Left ventricle myocardium inferior (tissue), 1 donor: ENCODE measurements at regions not wholly inside any gene's neighbourhood (a gene's known extent, or its start where the extent isn't known, plus 50 kb on each side); places are given as distances from the start of the nearest gene placed in this dataset.

Experiments
- DNase-seq: peaks from one replicate; pipeline ENCODE4 v3.0.0-alpha.2; 2020
- H3K27ac ChIP-seq: fragments of 200-600 bp; replicated peaks from 2 replicates; pipeline ENCODE4 v1.8.0; 2021
- H3K27me3 ChIP-seq: fragments of 200-600 bp; 2 replicates; pipeline ENCODE4 v1.8.0; 2021; ENCODE audit warnings: low read depth
- H3K36me3 ChIP-seq: fragments of 200-600 bp; 2 replicates; pipeline ENCODE4 v1.8.0; 2021
- H3K4me1 ChIP-seq: fragments of 200-600 bp; 2 replicates; pipeline ENCODE4 v1.8.0; 2021
- H3K4me3 ChIP-seq: fragments of 200-600 bp; 2 replicates; pipeline ENCODE4 v1.8.0; 2021; ENCODE audit warnings: mild to moderate bottlenecking, moderate library complexity
- H3K9me3 ChIP-seq: fragments of 200-600 bp; replicated peaks from 2 replicates; pipeline ENCODE4 v1.8.0; 2021
- intact Hi-C: fragments of 100-400 bp; cut with micrococcal nuclease; formaldehyde crosslinking; loops from one replicate; pipeline ENCODE4 v1.11.0; 2022
- TF ChIP-seq, protein P1 (sequence below): fragments of 200-600 bp; IDR thresholded peaks from 2 replicates; pipeline ENCODE4 v1.8.0; 2021; ENCODE audit warnings: antibody characterized with exemption, mild to moderate bottlenecking, borderline replicate concordance
- donor health status: DM: no; HTN: yes; CAD: no; lungs with severe emphysema.

DNA sequence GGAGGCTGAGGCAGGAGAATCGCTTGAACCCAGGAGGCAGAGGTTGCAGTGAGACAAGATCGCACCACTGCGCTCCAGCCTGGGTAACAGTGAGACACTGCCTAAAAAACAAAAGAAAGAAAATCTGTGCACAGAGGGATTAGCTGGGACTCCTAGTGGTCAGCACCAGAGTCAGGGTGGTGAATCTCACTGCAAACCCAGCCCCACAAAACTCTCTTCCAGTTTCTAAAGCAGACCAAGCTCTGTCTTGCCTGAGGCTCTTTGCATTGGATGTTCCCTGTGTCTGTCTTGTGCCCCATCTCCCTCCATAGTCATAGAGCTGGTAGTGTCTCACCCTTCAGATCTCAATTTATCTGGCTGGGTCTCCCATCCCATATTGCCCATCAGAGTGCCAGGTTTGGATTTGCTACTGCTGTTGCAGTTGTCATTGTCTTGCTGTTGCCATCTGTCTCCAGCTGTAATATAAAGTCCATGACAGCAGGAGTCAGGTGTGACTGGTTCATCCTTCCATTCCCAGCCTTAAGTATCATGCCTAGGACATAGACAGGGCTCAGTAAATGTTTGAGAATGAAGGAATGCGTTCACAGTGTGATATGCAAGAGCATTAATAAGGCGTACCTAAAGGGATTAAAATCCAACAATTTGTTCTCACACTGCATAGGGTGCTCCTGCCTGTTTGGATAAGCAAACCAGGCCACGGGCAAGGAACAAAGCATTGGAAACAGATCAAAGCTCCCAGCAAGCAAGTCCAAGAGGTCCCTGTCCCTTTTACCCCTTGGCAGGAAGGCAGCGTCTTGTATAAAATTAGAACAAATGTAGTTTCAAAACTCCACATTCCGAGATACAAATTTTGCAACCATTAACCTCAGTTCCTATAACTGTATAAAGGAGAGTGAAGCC is 614.6 kb upstream of the CDH5 start:
- H3K4me1 ChIP-seq = no peaks in the 10 kb centered on the region
- no peak overlapping the region for H3K4me3 ChIP-seq
- intact Hi-C loops = no loop called here
- H3K36me3 ChIP-seq = no peaks in the 10 kb centered on the region
- peaks cover 37% of the 10 kb centered on the region for H3K27me3 ChIP-seq
- TF ChIP-seq, protein P1, sequence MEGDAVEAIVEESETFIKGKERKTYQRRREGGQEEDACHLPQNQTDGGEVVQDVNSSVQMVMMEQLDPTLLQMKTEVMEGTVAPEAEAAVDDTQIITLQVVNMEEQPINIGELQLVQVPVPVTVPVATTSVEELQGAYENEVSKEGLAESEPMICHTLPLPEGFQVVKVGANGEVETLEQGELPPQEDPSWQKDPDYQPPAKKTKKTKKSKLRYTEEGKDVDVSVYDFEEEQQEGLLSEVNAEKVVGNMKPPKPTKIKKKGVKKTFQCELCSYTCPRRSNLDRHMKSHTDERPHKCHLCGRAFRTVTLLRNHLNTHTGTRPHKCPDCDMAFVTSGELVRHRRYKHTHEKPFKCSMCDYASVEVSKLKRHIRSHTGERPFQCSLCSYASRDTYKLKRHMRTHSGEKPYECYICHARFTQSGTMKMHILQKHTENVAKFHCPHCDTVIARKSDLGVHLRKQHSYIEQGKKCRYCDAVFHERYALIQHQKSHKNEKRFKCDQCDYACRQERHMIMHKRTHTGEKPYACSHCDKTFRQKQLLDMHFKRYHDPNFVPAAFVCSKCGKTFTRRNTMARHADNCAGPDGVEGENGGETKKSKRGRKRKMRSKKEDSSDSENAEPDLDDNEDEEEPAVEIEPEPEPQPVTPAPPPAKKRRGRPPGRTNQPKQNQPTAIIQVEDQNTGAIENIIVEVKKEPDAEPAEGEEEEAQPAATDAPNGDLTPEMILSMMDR = no peak
- H3K27ac ChIP-seq = no peak overlapping the region
- H3K9me3 ChIP-seq = no peaks in the 10 kb centered on the region
- no peak for DNase-seq

DNA sequence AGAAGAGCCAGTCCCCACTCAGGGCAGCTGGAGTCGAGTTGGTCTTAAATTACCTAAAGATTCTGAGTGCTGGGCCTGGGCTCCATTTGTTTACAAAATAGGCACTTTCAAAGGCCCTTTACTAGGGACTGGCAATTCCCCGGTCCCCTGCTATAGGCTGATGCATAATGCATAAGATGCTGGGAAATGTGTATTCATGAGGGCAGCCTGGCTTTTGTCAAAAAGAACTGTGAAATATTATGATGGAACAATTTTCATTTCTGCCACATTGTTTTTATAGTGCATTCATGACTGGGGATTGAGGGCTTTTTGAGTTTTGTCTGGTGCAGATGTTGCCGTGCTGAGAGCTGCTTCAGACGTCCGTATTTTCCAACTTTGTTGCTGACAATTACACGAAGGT is 617.0 kb upstream of the CDH5 start:
- intact Hi-C loops = no loop called here
- Histone ChIP-seq H3K4me3 (no peak overlapping the region), H3K9me3 (no peaks in the 10 kb centered on the region), H3K36me3 (no peaks in the 10 kb centered on the region), H3K4me1 (no peaks in the 10 kb centered on the region), H3K27me3 (peaks cover 35% of the 10 kb centered on the region), H3K27ac (no peak overlapping the region)
- TF ChIP-seq, protein P1 = no peak
- DNase-seq = no peak

DNA sequence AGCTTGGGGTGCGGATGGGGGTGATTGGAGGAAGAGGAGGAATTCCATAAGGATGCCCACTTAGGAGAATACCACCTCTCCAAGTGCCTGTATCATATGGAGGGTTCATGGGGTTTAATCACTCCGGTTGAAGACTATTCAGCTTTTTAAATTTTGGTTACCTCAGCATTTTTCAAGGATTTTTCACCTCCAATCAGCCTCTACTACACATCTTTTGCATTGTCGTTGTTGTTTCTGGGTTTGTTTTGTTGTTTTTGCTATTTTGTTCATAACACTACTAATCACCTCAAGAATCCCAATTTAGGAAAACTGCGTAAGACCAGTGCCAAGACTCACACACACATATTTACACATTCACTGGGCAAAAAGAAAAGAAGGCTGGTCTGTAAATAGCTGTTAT is 619.5 kb upstream of the CDH5 start:
- TF ChIP-seq, protein P1 = no peak
- DNase-seq = no peak
- intact Hi-C loops = no loop called here
- no peaks in the 10 kb centered on the region for H3K4me1 ChIP-seq
- no peaks in the 10 kb centered on the region for H3K36me3 ChIP-seq
- H3K27ac ChIP-seq = no peak overlapping the region
- no peaks in the 10 kb centered on the region for H3K9me3 ChIP-seq
- peaks cover 9% of the 10 kb centered on the region for H3K27me3 ChIP-seq
- no peak overlapping the region for H3K4me3 ChIP-seq

DNA sequence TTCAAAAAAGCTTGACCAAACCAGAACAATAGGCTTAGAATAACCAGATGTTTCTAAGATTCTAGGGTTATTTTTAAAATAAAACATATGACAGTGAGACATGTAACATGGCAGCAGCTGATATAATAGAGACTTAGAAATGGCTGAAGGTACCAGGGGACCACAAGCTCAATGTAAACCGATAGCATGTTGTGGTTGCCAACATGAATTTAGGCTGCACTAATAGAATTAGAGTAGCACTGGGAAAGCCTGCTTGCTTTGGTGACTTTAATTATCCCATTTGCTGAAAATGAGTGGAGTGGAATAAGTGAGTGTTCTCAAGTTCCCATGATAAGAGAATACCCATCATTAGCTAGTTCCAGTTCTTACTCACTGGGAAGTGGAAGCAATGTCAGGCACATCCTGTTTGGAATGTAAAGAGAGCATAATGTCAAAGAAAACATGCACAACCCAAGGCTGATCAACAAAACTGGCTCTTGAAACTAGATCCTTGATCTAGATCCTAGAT is 621.2 kb upstream of the CDH5 start:
- H3K36me3 ChIP-seq = no peaks in the 10 kb centered on the region

DNA sequence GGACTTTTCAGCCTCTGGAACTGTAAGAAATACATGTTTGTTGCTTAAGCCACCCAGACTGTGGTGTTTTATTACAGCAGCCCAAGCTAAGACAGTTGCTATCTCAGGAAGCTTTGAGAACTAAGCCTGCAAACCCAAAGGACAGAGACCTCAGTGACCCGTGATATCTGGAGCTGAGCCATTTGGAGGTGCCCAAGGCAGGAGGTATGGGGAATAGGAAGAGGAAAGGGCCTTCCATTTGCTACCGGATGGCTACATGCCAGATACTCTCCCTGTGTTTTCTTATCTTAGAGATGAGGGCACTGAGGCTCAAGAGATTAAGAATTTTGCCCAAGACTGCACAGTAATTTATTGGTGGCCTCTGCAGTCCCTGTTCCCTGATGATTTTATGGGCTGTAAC is 622.1 kb upstream of the CDH5 start:
- intact Hi-C loops = no loop called here
- H3K4me3 ChIP-seq = no peak overlapping the region
- TF ChIP-seq, protein P1 = no peak

More for the DNA sequence above, 621.2 kb upstream of the CDH5 start:
- intact Hi-C loops = no loop called here
- no peak for DNase-seq
- Histone ChIP-seq H3K27ac (no peak overlapping the region), H3K4me1 (no peaks in the 10 kb centered on the region), H3K4me3 (no peak overlapping the region), H3K9me3 (no peaks in the 10 kb centered on the region), H3K27me3 (no peaks in the 10 kb centered on the region)
- TF ChIP-seq, protein P1 = no peak

More for the DNA sequence above, 622.1 kb upstream of the CDH5 start:
- Histone ChIP-seq H3K4me1 (no peaks in the 10 kb centered on the region), H3K9me3 (no peaks in the 10 kb centered on the region), H3K27me3 (no peaks in the 10 kb centered on the region), H3K36me3 (no peaks in the 10 kb centered on the region), H3K27ac (no peak overlapping the region)
- DNase-seq = no peak
